NT2/D1 (cell line): ENCODE measurements at regions not wholly inside any gene's neighbourhood (a gene's known extent, or its start where the extent isn't known, plus 50 kb on each side); places are given as distances from the start of the nearest gene placed in this dataset.

Source experiments
- SUZ12 ChIP-seq: IDR thresholded peaks from 2 replicates; pipeline ENCODE4 v1.6.1; 2011; ENCODE audit not compliant: insufficient read length, insufficient read depth; ENCODE audit errors: extremely low read depth
- YY1 ChIP-seq: IDR thresholded peaks from 2 replicates; pipeline ENCODE4 v1.6.1; 2011; ENCODE audit not compliant: insufficient read length, insufficient read depth

GRCh38 chr9:18215626-18216025 is 258.3 kb upstream of the ADAMTSL1 start:
- TF ChIP-seq SUZ12 (no peak), YY1 (no peak)
